Tibial nerve (tissue), 3 donors: ENCODE measurements at regions not wholly inside any gene's neighbourhood (a gene's known extent, or its start where the extent isn't known, plus 50 kb on each side); places are given as distances from the start of the nearest gene placed in this dataset.

Source experiments
- POLR2A ChIP-seq, 2 donors: fragments of 450-650 bp; IDR thresholded peaks; one replicate each; pipeline ENCODE4 v1.6.1; 2017; ENCODE audit warnings: antibody characterized with exemption in 2 of 2, mild to moderate bottlenecking in 2 of 2, moderate library complexity in 2 of 2
- TF ChIP-seq, protein P1 (sequence below), 5 experiments: fragments of 200-600 bp in 3 of 5; fragments of 450-650 bp in 2 of 5; sonication (generic) in 3 of 5; IDR thresholded peaks; one replicate each; pipeline ENCODE4 v1.5.1; 2016 to 2019; ENCODE audit warnings: antibody characterized with exemption in 5 of 5, mild to moderate bottlenecking in 3 of 5, moderate library complexity in 2 of 5

DNA sequence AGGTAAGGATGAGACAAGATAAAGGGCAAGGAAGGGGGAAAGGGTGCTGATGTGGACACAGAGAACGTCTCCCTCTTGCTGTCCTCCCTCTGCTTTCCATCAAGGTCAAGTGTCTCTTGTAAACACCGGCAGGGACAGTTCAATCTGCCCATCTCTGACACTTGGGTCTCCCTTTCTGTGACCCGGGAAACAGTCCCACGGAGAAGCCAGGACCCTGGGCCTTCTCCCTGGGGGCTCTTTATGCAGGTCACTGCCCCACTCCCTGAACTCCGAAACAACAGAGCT lies 254.3 kb downstream of the LTN1 start:
- TF ChIP-seq, protein P1, sequence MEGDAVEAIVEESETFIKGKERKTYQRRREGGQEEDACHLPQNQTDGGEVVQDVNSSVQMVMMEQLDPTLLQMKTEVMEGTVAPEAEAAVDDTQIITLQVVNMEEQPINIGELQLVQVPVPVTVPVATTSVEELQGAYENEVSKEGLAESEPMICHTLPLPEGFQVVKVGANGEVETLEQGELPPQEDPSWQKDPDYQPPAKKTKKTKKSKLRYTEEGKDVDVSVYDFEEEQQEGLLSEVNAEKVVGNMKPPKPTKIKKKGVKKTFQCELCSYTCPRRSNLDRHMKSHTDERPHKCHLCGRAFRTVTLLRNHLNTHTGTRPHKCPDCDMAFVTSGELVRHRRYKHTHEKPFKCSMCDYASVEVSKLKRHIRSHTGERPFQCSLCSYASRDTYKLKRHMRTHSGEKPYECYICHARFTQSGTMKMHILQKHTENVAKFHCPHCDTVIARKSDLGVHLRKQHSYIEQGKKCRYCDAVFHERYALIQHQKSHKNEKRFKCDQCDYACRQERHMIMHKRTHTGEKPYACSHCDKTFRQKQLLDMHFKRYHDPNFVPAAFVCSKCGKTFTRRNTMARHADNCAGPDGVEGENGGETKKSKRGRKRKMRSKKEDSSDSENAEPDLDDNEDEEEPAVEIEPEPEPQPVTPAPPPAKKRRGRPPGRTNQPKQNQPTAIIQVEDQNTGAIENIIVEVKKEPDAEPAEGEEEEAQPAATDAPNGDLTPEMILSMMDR (IDR thresholded peaks at IDR 0.05) = no peak
- no peak for TF ChIP-seq POLR2A (IDR thresholded peaks at IDR 0.05)
